H1 (cell line): ENCODE measurements at regions not wholly inside any gene's neighbourhood (a gene's known extent, or its start where the extent isn't known, plus 50 kb on each side); places are given as distances from the start of the nearest gene placed in this dataset.

Experiments
- CTCF ChIP-seq, 3 experiments: IDR thresholded peaks; 1 replicate in 2 of 3; 2 replicates in 1 of 3; pipeline versions ENCODE4 v1.5.1 to v1.6.1; 2011; ENCODE audit warnings: low read length in 3 of 3, mild to moderate bottlenecking in 3 of 3, inconsistent platforms in 2 of 3, low read depth in 1 of 3, moderate library complexity in 1 of 3; ENCODE audit not compliant: insufficient read depth in 1 of 3; ENCODE audit errors: control extremely low read depth in 1 of 3
- EP300 ChIP-seq, 2 experiments: IDR thresholded peaks; 1 replicate in 1 of 2; 2 replicates in 1 of 2; pipeline ENCODE4 v1.6.1; 2011 to 2012; ENCODE audit warnings: low read depth in 2 of 2, low read length in 2 of 2, mild to moderate bottlenecking in 2 of 2, borderline replicate concordance in 1 of 2, inconsistent platforms in 1 of 2, moderate library complexity in 1 of 2
- EZH2 ChIP-seq: fragments of 200-600 bp; sonication (generic); IDR thresholded peaks from 2 replicates; pipeline ENCODE4 v1.7.1; 2012; ENCODE audit warnings: low read depth, mild to moderate bottlenecking, moderate library complexity, low read length, inconsistent platforms; ENCODE audit not compliant: severe bottlenecking
- NRF1 ChIP-seq: IDR thresholded peaks from 2 replicates; pipeline ENCODE4 v1.6.1; 2011; ENCODE audit warnings: mild to moderate bottlenecking, low read depth, low read length, improper control_type of control experiment
- POLR2A ChIP-seq, 2 experiments: IDR thresholded peaks; 1 replicate in 1 of 2; 2 replicates in 1 of 2; pipeline ENCODE4 v1.6.1; 2011; ENCODE audit warnings: low read depth in 2 of 2, low read length in 2 of 2, mild to moderate bottlenecking in 2 of 2; ENCODE audit errors: control extremely low read depth in 1 of 2
- RFX5 ChIP-seq: IDR thresholded peaks from 2 replicates; pipeline ENCODE4 v1.6.1; 2011; ENCODE audit warnings: low read depth, low read length, improper control_type of control experiment, borderline replicate concordance
- SIN3A ChIP-seq, 2 experiments: IDR thresholded peaks in 1 of 2; conservative IDR thresholded peaks in 1 of 2; 2 replicates each; pipeline ENCODE4 v1.6.1; 2011 to 2012; ENCODE audit warnings: low read length in 2 of 2, improper control_type of control experiment in 1 of 2, low read depth in 1 of 2, mild to moderate bottlenecking in 1 of 2
- SP2 ChIP-seq: IDR thresholded peaks from 2 replicates; pipeline ENCODE4 v1.6.1; 2012; ENCODE audit warnings: mild to moderate bottlenecking, low read length, inconsistent platforms
- TAF1 ChIP-seq: IDR thresholded peaks from 2 replicates; pipeline ENCODE4 v1.6.1; 2011; ENCODE audit warnings: mild to moderate bottlenecking, low read depth, low read length
- TCF12 ChIP-seq: IDR thresholded peaks from 2 replicates; pipeline ENCODE4 v1.6.1; 2011; ENCODE audit warnings: low read depth, mild to moderate bottlenecking, low read length

- TF ChIP-seq CTCF (IDR thresholded peaks at IDR 0.05; ENCODE audit: control extremely low read depth in 1 of 3, insufficient read depth in 1 of 3, low read depth in 1 of 3, low read length in 3 of 3) (no peak), EZH2 (no peak), SP2 (no peak), SIN3A (conservative IDR thresholded peaks at IDR 0.05 in 1 of 2, IDR thresholded peaks at IDR 0.05 in 1 of 2; ENCODE audit: low read depth in 1 of 2, low read length in 2 of 2) (no peak), TAF1 (no peak), POLR2A (IDR thresholded peaks at IDR 0.05; ENCODE audit: control extremely low read depth in 1 of 2, low read depth in 2 of 2, low read length in 2 of 2) (no peak), TCF12 (no peak), EP300 (IDR thresholded peaks at IDR 0.05; ENCODE audit: borderline replicate concordance in 1 of 2, low read depth in 2 of 2, low read length in 2 of 2) (no peak), NRF1 (no peak), RFX5 (no peak)
Observed at GRCh38 chr16:76732894-76733293, 455.7 kb downstream of the CNTNAP4 start.
